ENCODE measurements at regions not wholly inside any gene's neighbourhood (a gene's known extent, or its start where the extent isn't known, plus 50 kb on each side); places are given as distances from the start of the nearest gene placed in this dataset.

GRCh38 chr12:118855858-118856257 lies 125.5 kb upstream of the SRRM4 start:
- no peak for DNase-seq
- Histone ChIP-seq H3K9me3 (no peaks in the 10 kb centered on the region), H3K4me3 (no peak overlapping the region), H3K36me3 (no peaks in the 10 kb centered on the region), H3K27me3 (no peaks in the 10 kb centered on the region), H3K27ac (no peak overlapping the region), H3K4me1 (no peaks in the 10 kb centered on the region)
- TF ChIP-seq CTCF (IDR thresholded peaks at IDR 0.05), result no peak
- intact Hi-C loops (cut with DNase I; ENCODE audit: low total_unique reads), result no loop called here

- no peak overlapping the region for H3K27ac ChIP-seq
- intact Hi-C loops (cut with DNase I; ENCODE audit: low total_unique reads), result no loop called here
- TF ChIP-seq CTCF (IDR thresholded peaks at IDR 0.05), result no peak
- no peaks in the 10 kb centered on the region for H3K27me3 ChIP-seq
- no peak overlapping the region for H3K4me3 ChIP-seq
- no peaks in the 10 kb centered on the region for H3K36me3 ChIP-seq
- H3K9me3 ChIP-seq, result no peaks in the 10 kb centered on the region
- no peak for DNase-seq
- H3K4me1 ChIP-seq, result no peaks in the 10 kb centered on the region
Measured at GRCh38 chr12:118866346-118866745, 115.0 kb upstream of the SRRM4 start.

DNA sequence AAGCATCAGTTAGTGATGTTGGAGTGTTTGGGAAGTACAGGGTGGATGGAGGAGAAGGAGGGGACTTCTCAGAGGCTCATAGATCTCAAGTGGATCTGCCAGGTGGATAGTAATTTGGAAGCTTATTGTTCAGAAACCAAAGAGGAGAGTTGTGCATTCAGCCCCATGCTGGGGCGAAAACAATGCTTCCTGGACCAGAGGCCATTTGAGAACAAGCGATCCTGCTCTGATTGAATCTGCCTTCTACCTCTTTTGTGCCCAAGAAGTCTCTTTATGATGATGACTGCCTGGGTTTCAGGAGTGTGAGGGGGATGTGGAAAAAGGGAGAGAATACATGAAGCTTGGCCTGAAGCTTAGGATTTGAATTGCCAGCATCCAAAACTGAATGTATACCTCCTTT lies 110.8 kb upstream of the SRRM4 start:
- intact Hi-C loops (cut with DNase I; ENCODE audit: low total_unique reads), result no loop called here
- H3K4me1 ChIP-seq, result no peaks in the 10 kb centered on the region
- H3K9me3 ChIP-seq, result no peaks in the 10 kb centered on the region
- H3K4me3 ChIP-seq, result no peak overlapping the region
- DNase-seq, result no peak
- no peak overlapping the region for H3K27ac ChIP-seq
- no peaks in the 10 kb centered on the region for H3K27me3 ChIP-seq
- H3K36me3 ChIP-seq, result no peaks in the 10 kb centered on the region
- TF ChIP-seq CTCF (IDR thresholded peaks at IDR 0.05), result no peak

DNA sequence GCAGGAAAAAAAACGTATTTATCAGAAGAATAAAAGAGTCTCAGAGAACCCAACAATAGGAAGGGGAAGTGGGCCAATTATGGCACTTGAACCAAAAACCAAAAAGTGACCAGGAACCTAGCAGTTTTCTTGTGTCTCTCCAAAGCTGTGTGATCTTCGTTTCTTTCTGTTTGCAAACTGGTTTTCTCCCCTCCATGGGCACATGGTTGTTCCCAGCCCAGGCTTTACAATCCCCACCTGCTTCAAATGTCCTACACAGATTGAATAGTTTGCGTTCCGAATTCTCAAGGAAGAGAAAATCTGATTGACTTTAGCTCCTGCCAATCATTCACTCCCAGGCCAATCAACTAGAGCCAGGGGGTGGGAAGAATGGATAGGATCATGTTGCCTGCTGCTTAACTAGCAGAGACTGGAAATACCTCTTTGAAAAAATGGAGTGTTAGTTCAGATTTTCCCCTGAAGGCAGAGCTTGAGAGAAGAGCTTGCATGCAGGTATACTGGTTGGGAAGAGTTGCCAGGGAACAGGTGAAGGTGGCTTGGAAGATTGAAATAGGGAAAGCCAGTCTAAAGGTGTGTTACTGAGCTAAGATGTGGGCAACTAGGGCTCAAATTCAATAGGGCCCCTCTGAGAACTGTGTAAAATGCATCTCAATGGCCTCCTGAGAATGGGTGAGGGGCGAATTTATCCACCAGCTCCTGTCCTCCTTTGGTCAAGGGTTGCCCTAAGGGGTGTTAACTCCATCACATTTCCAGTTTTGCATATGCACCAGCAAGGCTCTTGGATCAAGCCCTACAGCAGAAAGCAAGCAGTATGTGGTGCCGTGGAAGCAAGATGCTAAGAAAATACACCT lies 106.4 kb upstream of the SRRM4 start:
- Histone ChIP-seq H3K27me3 (no peaks in the 10 kb centered on the region), H3K4me1 (no peaks in the 10 kb centered on the region), H3K36me3 (no peaks in the 10 kb centered on the region), H3K4me3 (no peak overlapping the region), H3K9me3 (no peaks in the 10 kb centered on the region), H3K27ac (no peak overlapping the region)
- TF ChIP-seq CTCF (IDR thresholded peaks at IDR 0.05), result no peak
- intact Hi-C loops (cut with DNase I; ENCODE audit: low total_unique reads), result no loop called here
- no peak for DNase-seq

DNA sequence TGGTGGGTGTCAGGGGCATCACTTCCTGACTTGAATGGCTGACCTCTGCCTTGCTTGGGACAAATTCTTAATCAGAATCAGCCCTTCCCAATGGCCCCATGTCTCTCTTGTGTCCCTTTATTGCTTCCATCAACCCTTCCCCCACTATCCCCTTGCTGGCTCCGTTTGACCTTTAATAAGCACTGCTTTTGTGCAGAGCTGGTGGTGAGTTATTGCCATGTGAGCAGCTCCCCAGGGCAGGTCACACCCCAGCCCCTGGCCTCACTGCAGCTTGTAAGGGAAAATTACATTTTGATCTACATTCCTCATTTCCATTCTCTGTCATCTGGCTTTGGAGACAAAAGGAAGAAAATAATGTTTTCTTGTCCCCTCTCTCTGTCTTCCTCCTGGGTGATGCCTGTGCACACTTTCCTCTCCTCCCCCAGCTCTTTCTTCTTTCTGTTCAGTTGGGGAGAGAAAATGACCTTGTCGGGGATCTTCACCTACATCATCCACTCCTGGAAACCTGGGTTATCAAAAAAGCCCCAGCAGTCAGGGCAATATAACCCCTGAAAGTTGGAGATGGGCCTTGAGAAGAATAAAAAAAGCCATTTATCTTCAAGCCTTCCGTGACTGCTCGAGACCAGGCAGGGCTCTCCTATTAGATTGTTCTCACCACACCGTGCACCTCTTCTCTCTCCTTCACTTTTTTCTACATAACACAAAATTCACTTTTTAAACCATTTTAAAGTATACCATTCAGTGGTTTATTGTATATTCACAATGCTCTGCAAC lies 100.4 kb upstream of the SRRM4 start:
- intact Hi-C loops (cut with DNase I; ENCODE audit: low total_unique reads), result no loop called here
- Histone ChIP-seq H3K36me3 (no peaks in the 10 kb centered on the region), H3K9me3 (no peaks in the 10 kb centered on the region), H3K4me1 (no peaks in the 10 kb centered on the region), H3K4me3 (no peak overlapping the region), H3K27me3 (no peaks in the 10 kb centered on the region), H3K27ac (no peak overlapping the region)
- no peak for DNase-seq
- no peak for TF ChIP-seq CTCF (IDR thresholded peaks at IDR 0.05)

All from tibial artery (tissue), 4 donors.